Stomach (tissue), 8 donors: ENCODE measurements at regions not wholly inside any gene's neighbourhood (a gene's known extent, or its start where the extent isn't known, plus 50 kb on each side); places are given as distances from the start of the nearest gene placed in this dataset.

ENCODE experiments used
- DNase-seq, 2 donors: peaks; one replicate each; pipeline versions ENCODE4 v3.0.0 to v3.0.0-alpha.2; 2013 to 2019
- H3K27ac ChIP-seq, 5 donors: fragments of 200-600 bp in 4 of 5; sonication (generic) in 4 of 5; one replicate each; pipeline ENCODE4 v1.5.1; 2013 to 2019; ENCODE audit warnings: mild to moderate bottlenecking in 1 of 5, moderate library complexity in 1 of 5
- H3K27me3 ChIP-seq, 3 donors: fragments of 200-600 bp; sonication (generic); one replicate each; pipeline ENCODE4 v1.5.1; 2017 to 2019; ENCODE audit warnings: mixed run types in 1 of 3
- H3K36me3 ChIP-seq, 4 donors: fragments of 200-600 bp; sonication (generic); 1 replicate in 3 of 4; 2 replicates in 1 of 4; pipeline ENCODE4 v1.5.1; 2016 to 2019
- H3K4me1 ChIP-seq, 4 donors: fragments of 200-600 bp; sonication (generic); one replicate each; pipeline ENCODE4 v1.5.1; 2016 to 2019
- H3K4me3 ChIP-seq, 4 donors: fragments of 200-600 bp; sonication (generic) in 3 of 4; one replicate each; pipeline ENCODE4 v1.5.1; 2016 to 2019; ENCODE audit warnings: mild to moderate bottlenecking in 1 of 4
- H3K9me3 ChIP-seq, 4 donors: fragments of 200-600 bp; sonication (generic); one replicate each; pipeline ENCODE4 v1.5.1; 2016 to 2019
- CTCF ChIP-seq, 7 experiments: fragments of 450-650 bp in 4 of 7; fragments of 200-600 bp in 3 of 7; sonication (generic) in 3 of 7; IDR thresholded peaks; one replicate each; pipeline ENCODE4 v1.5.1; 2016 to 2019; ENCODE audit warnings: antibody characterized with exemption in 7 of 7, control low read depth in 2 of 7, mild to moderate bottlenecking in 1 of 7
- EP300 ChIP-seq: sonication (generic); formaldehyde crosslinking; IDR thresholded peaks from one replicate; pipeline ENCODE4 v1.6.1; 2017; ENCODE audit warnings: antibody characterized with exemption
- POLR2A ChIP-seq, 4 donors: fragments of 450-650 bp; IDR thresholded peaks; one replicate each; pipeline ENCODE4 v1.6.1; 2016; ENCODE audit warnings: antibody characterized with exemption in 4 of 4, control low read depth in 2 of 4, mild to moderate bottlenecking in 1 of 4, moderate library complexity in 1 of 4
- POLR2AphosphoS5 ChIP-seq, 3 donors: sonication (generic); formaldehyde crosslinking; IDR thresholded peaks; one replicate each; pipeline ENCODE4 v1.6.1; 2016; ENCODE audit warnings: antibody characterized with exemption in 3 of 3
- WGBS, 5 donors: extraction: QIAGEN DNeasy Blood & Tissue Kit in 3 of 5; methylation state at CpG; one replicate each; pipeline versions ENCODE4 v1.1.5 to v1.1.7; 2013 to 2018; 5-methylcytosine and 5-hydroxymethylcytosine counted together
- intact Hi-C: fragments of 100-400 bp; cut with DNase I; formaldehyde crosslinking; loops from one replicate; pipeline ENCODE4 v1.15.1; 2023; ENCODE audit warnings: low total_unique reads
- donor health status: healthy with polysubstance abuse.
- donor health status: Bipolar disorder and iron deficiency.
- donor health status: healthy.

DNA sequence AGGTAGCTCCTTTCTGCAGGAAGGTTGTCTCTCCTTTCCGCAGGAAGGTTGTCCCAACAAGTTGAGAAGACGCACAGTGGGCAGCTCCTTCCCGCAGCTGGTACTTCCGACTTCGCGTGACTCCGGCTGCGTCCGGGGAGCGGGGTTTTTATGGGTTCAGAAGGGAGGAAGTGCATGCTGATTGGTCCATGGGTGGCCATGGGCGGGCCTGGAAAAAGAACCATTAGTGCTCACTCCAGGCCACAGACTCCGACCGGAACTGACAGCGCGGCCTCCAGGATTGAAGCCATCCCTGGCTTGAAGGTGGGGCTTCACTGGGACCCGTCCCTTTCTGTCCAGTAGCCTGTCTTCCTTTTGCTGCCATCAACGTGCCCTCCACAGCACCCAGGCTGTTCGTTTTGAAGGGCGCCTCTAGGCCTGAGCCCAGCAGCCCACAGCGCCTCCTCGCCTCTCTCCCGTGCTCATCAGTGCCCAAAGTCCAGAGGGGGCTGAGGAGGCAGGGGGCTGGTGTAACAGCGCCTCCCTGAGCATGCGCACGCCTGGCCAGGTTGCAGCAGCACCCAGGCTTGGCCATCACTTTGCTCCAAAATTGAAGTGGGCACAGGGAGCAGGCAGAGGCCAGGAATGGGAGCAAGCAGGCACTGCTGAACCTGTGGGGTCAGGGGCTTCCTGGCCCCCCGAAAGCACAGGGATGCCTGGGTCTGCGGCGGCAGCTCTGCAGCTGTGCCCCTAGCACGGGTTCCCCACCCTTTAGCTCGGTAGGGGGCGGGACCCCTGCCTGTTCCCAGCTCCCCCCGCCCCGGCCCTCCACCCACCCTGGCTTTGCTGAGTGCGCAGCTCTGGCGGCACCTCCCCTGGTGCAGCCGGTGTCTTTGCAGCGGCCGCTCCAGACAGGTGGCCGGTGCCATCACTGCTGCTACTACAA, 330.6 kb upstream of the MCTP2 start:
- H3K9me3 ChIP-seq, result no peaks in the 10 kb centered on the region
- no peaks in the 10 kb centered on the region for H3K4me1 ChIP-seq
- H3K4me3 ChIP-seq, result no peak overlapping the region
- 91 to 96% (median 91%) methylated on average over 32 to 39 of the region's 39 CpGs for WGBS, 5 donors
- peaks cover 0 to 9% (median 0%) of the 10 kb centered on the region in 3 donors for H3K27me3 ChIP-seq
- TF ChIP-seq POLR2AphosphoS5 (IDR thresholded peaks at IDR 0.05) (no peak), POLR2A (IDR thresholded peaks at IDR 0.05) (no peak), CTCF (IDR thresholded peaks at IDR 0.05) (no peak), EP300 (no peak)
- DNase-seq, result no peak
- no peaks in the 10 kb centered on the region for H3K36me3 ChIP-seq
- intact Hi-C loops, result no loop called here
- H3K27ac ChIP-seq, result no peak overlapping the region

GRCh38 chr15:93899817-93900216, 331.5 kb upstream of the MCTP2 start:
- Histone ChIP-seq H3K9me3 (no peaks in the 10 kb centered on the region), H3K27ac (no peak overlapping the region), H3K27me3 (peaks cover 0 to 9% (median 0%) of the 10 kb centered on the region in 3 donors), H3K4me3 (no peak overlapping the region), H3K36me3 (no peaks in the 10 kb centered on the region), H3K4me1 (no peaks in the 10 kb centered on the region)
- no peak for DNase-seq
- TF ChIP-seq POLR2A (IDR thresholded peaks at IDR 0.05) (no peak), CTCF (IDR thresholded peaks at IDR 0.05) (no peak), POLR2AphosphoS5 (IDR thresholded peaks at IDR 0.05) (no peak), EP300 (no peak)
- intact Hi-C loops, result no loop called here
- WGBS, 5 donors, result 89 to 95% (median 91%) methylated on average over 15 to 17 of the region's 17 CpGs

- no peak for DNase-seq
- no peaks in the 10 kb centered on the region for H3K9me3 ChIP-seq
- no peak overlapping the region for H3K4me3 ChIP-seq
- H3K27ac ChIP-seq, result no peak overlapping the region
- H3K27me3 ChIP-seq, result peaks cover 0 to 9% (median 0%) of the 10 kb centered on the region in 3 donors
- 23 to 47% (median 40%) methylated on average over 1 of the region's 1 CpG for WGBS, 5 donors
- no peak for TF ChIP-seq POLR2A (IDR thresholded peaks at IDR 0.05)
- TF ChIP-seq CTCF (IDR thresholded peaks at IDR 0.05), result no peak
- TF ChIP-seq EP300, result no peak
- TF ChIP-seq POLR2AphosphoS5 (IDR thresholded peaks at IDR 0.05), result no peak
- no peaks in the 10 kb centered on the region for H3K36me3 ChIP-seq
- intact Hi-C loops, result no loop called here
- H3K4me1 ChIP-seq, result no peaks in the 10 kb centered on the region
Observed at GRCh38 chr15:93897377-93897776, 334.0 kb upstream of the MCTP2 start.

DNA sequence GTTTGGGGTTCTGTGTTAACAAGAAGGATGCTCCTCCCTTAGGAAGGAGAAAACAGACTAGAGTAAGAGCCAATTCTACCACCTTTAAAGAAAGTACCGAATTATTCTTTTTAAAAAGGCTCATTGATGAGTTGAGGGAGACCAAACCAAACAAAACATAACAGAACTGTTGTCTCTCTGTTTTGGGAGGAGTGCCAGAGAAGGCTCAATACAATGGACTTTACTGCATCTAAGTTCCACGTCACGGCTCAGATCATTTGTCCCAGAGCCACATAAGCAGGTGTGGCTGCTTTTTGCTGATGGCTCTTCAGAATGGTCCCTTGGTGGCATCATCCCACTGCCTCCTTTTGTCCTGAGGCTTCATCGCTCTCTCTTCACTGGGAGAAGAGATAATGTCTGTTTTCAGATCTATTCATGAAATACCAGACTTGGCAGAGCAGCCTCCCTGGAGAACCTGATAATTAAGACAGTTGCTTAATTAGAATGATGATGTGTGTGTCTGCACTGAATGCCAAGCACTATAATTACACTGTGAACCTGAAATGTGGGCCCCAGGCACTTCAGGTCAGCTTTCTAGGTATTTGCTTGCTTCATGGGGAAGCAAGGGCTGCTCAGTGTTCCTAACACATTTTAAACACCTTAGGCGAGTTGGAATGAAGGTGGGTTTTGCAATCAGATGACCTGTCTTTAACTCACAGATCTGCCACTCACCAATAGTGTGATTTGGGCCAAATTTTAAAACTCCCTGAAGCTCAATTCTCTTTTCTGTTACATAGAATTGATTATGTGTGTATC, 335.2 kb upstream of the MCTP2 start:
- Histone ChIP-seq H3K9me3 (no peaks in the 10 kb centered on the region), H3K4me3 (no peak overlapping the region), H3K27me3 (peaks cover 0 to 8% (median 0%) of the 10 kb centered on the region in 3 donors), H3K4me1 (no peaks in the 10 kb centered on the region), H3K36me3 (no peaks in the 10 kb centered on the region), H3K27ac (no peak overlapping the region)
- intact Hi-C loops, result no loop called here
- 67 to 81% (median 78%) methylated on average over 5 of the region's 5 CpGs for WGBS, 5 donors
- TF ChIP-seq EP300, result no peak
- no peak for TF ChIP-seq POLR2A (IDR thresholded peaks at IDR 0.05)
- TF ChIP-seq CTCF (IDR thresholded peaks at IDR 0.05), result no peak
- no peak for TF ChIP-seq POLR2AphosphoS5 (IDR thresholded peaks at IDR 0.05)
- DNase-seq, result no peak
